PC-9 (cell line): ENCODE measurements at regions not wholly inside any gene's neighbourhood (a gene's known extent, or its start where the extent isn't known, plus 50 kb on each side); places are given as distances from the start of the nearest gene placed in this dataset.

Experiments
- BruUV-seq: library from RNA; stranded (reverse); fragments of 400-500 nt; replicated peaks from 2 replicates; lab custom pipeline; 2021; lab: Mats Ljungman, UMichigan
- CTCF ChIA-PET: fragments of 300-600 bp; sonication (Branson Sonifier 250); formaldehyde crosslinking; loops from one replicate; lab custom pipeline; 2022; ENCODE audit warnings: antibody characterized with exemption; lab: Charles Lee
- POLR2A ChIA-PET: fragments of 300-600 bp; sonication (Branson Sonifier 250); formaldehyde crosslinking; loops from one replicate; lab custom pipeline; 2022; ENCODE audit warnings: antibody characterized with exemption; ENCODE audit not compliant: unreplicated experiment; lab: Charles Lee
- DNase-seq, 2 experiments: peaks; one replicate each; pipeline versions ENCODE4 v3.0.0 to v3.0.0-alpha.2; 2015 to 2022; ENCODE audit warnings: mixed read lengths in 1 of 2
- H2AFZ ChIP-seq: fragments of 200-600 bp; sonication (generic); 2 replicates; pipeline ENCODE4 v1.8.1; 2017; ENCODE audit warnings: antibody characterized with exemption
- H3F3A ChIP-seq: fragments of 200-600 bp; sonication (generic); 2 replicates; pipeline ENCODE4 v1.8.1; 2017; ENCODE audit warnings: antibody characterized with exemption, mild to moderate bottlenecking, low read depth; ENCODE audit not compliant: insufficient read depth
- H3K27ac ChIP-seq: fragments of 200-600 bp; sonication (generic); 2 replicates; pipeline ENCODE4 v1.6.1; 2016; ENCODE audit warnings: mixed run types
- H3K27me3 ChIP-seq: fragments of 200-600 bp; sonication (generic); 2 replicates; pipeline ENCODE4 v1.6.1; 2016; ENCODE audit warnings: low read depth, mixed run types; ENCODE audit not compliant: insufficient read depth
- H3K36me3 ChIP-seq: fragments of 200-600 bp; sonication (generic); 2 replicates; pipeline ENCODE4 v1.6.1; 2016; ENCODE audit warnings: low read depth, mixed run types
- H3K4me1 ChIP-seq: fragments of 200-600 bp; sonication (generic); replicated peaks from 2 replicates; pipeline ENCODE4 v1.6.1; 2016; ENCODE audit warnings: mixed run types; ENCODE audit not compliant: insufficient read depth
- H3K4me2 ChIP-seq: fragments of 200-600 bp; sonication (generic); 2 replicates; pipeline ENCODE4 v1.6.1; 2017; ENCODE audit warnings: mixed run types
- H3K4me3 ChIP-seq: fragments of 200-600 bp; sonication (generic); 2 replicates; pipeline ENCODE4 v1.6.1; 2016; ENCODE audit warnings: mixed run types
- H3K79me2 ChIP-seq: fragments of 200-600 bp; sonication (generic); 2 replicates; pipeline ENCODE4 v1.6.1; 2017; ENCODE audit warnings: low read depth, mixed run types
- H3K9me2 ChIP-seq: fragments of 200-600 bp; sonication (generic); 2 replicates; pipeline ENCODE4 v1.8.1; 2017; ENCODE audit warnings: mild to moderate bottlenecking; ENCODE audit not compliant: insufficient read depth
- H3K9me3 ChIP-seq: fragments of 200-600 bp; sonication (generic); 2 replicates; pipeline ENCODE4 v1.8.1; 2016; ENCODE audit warnings: low read depth; ENCODE audit not compliant: insufficient read depth
- H4K20me1 ChIP-seq: fragments of 200-600 bp; sonication (generic); 2 replicates; pipeline ENCODE4 v1.8.1; 2017; ENCODE audit not compliant: insufficient read depth
- EZH2 ChIP-seq: fragments of 200-600 bp; sonication (generic); IDR thresholded peaks from 2 replicates; pipeline ENCODE4 v1.8.0; 2017; ENCODE audit warnings: antibody characterized with exemption, low read depth
- intact Hi-C: fragments of 100-400 bp; cut with micrococcal nuclease; formaldehyde crosslinking; loops from one replicate; pipeline ENCODE4 v1.10.0; 2022; ENCODE audit not compliant: unreplicated experiment
- TF ChIP-seq, protein P1 (sequence below): fragments of 200-600 bp; sonication (generic); conservative IDR thresholded peaks from 2 replicates; pipeline ENCODE4 v1.6.1; 2017; ENCODE audit warnings: mixed run types, antibody characterized with exemption, mild to moderate bottlenecking, moderate library complexity

- ChIA-PET POLR2A (no interaction called here), CTCF (no interaction called here)
- TF ChIP-seq, protein P1, sequence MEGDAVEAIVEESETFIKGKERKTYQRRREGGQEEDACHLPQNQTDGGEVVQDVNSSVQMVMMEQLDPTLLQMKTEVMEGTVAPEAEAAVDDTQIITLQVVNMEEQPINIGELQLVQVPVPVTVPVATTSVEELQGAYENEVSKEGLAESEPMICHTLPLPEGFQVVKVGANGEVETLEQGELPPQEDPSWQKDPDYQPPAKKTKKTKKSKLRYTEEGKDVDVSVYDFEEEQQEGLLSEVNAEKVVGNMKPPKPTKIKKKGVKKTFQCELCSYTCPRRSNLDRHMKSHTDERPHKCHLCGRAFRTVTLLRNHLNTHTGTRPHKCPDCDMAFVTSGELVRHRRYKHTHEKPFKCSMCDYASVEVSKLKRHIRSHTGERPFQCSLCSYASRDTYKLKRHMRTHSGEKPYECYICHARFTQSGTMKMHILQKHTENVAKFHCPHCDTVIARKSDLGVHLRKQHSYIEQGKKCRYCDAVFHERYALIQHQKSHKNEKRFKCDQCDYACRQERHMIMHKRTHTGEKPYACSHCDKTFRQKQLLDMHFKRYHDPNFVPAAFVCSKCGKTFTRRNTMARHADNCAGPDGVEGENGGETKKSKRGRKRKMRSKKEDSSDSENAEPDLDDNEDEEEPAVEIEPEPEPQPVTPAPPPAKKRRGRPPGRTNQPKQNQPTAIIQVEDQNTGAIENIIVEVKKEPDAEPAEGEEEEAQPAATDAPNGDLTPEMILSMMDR, result no peak
- no peak for TF ChIP-seq EZH2
- Histone ChIP-seq H2AFZ (no peak overlapping the region), H3K9me2 (no peaks in the 10 kb centered on the region), H3K4me3 (no peak overlapping the region), H3K4me1 (no peaks in the 10 kb centered on the region), H3K4me2 (no peak overlapping the region), H3K27me3 (no peaks in the 10 kb centered on the region), H3K36me3 (no peaks in the 10 kb centered on the region), H3F3A (no peaks in the 10 kb centered on the region), H3K9me3 (no peaks in the 10 kb centered on the region), H4K20me1 (no peaks in the 10 kb centered on the region), H3K27ac (no peak overlapping the region), H3K79me2 (no peaks in the 10 kb centered on the region)
- intact Hi-C loops, result no loop called here
- DNase-seq, result no peak
- BruUV-seq, result no TSS peak
Observed at GRCh38 chr3:28664123-28664522, 315.5 kb upstream of the AZI2 start.

DNA sequence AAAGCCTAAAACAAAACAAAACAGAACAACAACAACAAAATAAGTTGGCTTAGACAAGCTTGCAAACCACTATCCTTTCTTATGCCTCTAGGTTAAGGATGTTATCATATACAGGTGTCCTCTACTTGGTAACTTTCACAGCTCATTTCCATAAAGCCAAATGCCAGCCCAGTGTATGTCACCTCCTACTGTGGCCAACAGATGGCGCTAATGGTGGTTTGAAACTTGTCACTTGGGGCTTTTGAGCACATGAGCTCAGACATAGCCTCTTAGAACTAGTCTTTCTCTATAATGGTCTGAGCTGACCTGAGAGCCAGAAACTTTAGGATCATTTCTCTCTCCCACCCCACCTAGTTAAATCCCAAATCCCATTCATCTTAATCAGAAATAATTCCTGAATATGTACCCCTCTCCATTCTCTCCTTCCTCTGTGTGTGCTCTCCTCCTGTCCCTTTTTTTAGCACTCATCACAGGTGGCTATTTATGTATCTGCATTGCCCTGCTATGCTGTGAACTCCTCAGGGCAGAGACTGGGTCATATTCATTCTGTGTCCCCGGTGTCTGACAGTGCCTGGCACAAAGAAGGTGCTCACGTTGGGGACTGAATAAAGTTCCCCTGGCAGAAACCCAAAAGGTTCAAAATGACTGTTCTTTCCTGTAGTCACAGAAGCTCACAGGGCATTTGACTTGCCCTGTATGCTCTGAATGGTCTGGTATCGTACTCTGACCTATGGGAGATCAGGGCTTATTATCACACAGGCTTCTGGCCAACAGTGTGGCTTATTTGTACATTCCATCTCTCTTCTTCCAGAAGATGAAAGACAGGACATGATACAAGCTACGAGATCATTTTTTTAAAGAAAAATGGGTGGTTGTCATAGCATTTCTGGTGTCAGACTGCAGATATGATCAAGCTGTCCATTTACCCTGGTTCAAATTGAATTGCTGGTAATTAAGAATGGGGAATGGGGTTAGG is 319.3 kb upstream of the AZI2 start:
- intact Hi-C loops, result loop anchor here (5.0 kb wide), 1 partner anchor 1094 kb away; no protein-coding TSS in a partner anchor
- Histone ChIP-seq H3K9me3 (no peaks in the 10 kb centered on the region), H4K20me1 (no peaks in the 10 kb centered on the region), H3K27ac (no peak overlapping the region), H3K36me3 (no peaks in the 10 kb centered on the region), H3K4me2 (no peak overlapping the region), H3K9me2 (no peaks in the 10 kb centered on the region), H3K4me1 (no peaks in the 10 kb centered on the region), H3K4me3 (no peak overlapping the region), H3K27me3 (no peaks in the 10 kb centered on the region; the same call in 1 of the 2 replicates), H3F3A (no peaks in the 10 kb centered on the region), H2AFZ (no peak overlapping the region), H3K79me2 (no peaks in the 10 kb centered on the region)
- DNase-seq, result peak in 1 of 2 experiments; percentile 53
- TF ChIP-seq, protein P1, result peak; percentile 82
- no peak for TF ChIP-seq EZH2
- BruUV-seq, result no TSS peak
- ChIA-PET POLR2A (no interaction called here), CTCF (interaction anchor here (0.6 to 1.1 kb wide), 4 partner anchors 82 to 1097 kb away, joined by 3 read pairs; partner anchors contain the start of genes AZI2 and ZCWPW2)

- TF ChIP-seq, protein P1, result no peak
- no peak for TF ChIP-seq EZH2
- no TSS peak for BruUV-seq
- Histone ChIP-seq H3K27ac (no peak overlapping the region), H2AFZ (no peak overlapping the region), H3K79me2 (no peaks in the 10 kb centered on the region), H3K9me3 (no peaks in the 10 kb centered on the region), H3K9me2 (no peaks in the 10 kb centered on the region), H3K4me3 (no peak overlapping the region), H4K20me1 (no peaks in the 10 kb centered on the region), H3F3A (no peaks in the 10 kb centered on the region), H3K4me1 (no peaks in the 10 kb centered on the region), H3K27me3 (no peaks in the 10 kb centered on the region; the same call in 1 of the 2 replicates), H3K36me3 (no peaks in the 10 kb centered on the region), H3K4me2 (no peak overlapping the region)
- intact Hi-C loops, result loop anchor here (5.0 kb wide), 2 partner anchors 118 to 1092 kb away; no protein-coding TSS in a partner anchor
- CTCF ChIA-PET, result no interaction called here
- DNase-seq, result no peak
- POLR2A ChIA-PET, result no interaction called here
Observed at GRCh38 chr3:28669870-28670269, 321.2 kb upstream of the AZI2 start.
